Right lobe of liver (tissue), 6 donors: ENCODE measurements at regions not wholly inside any gene's neighbourhood (a gene's known extent, or its start where the extent isn't known, plus 50 kb on each side); places are given as distances from the start of the nearest gene placed in this dataset.

Experiments
- ATAC-seq, 4 donors: fragments of 200-7000 bp; cut with Tn5 transposase; one replicate each; pipeline ENCODE4 v1.9.1; 2020; ENCODE audit warnings: mild to moderate bottlenecking in 4 of 4, moderate library complexity in 4 of 4
- DNase-seq, 3 donors: peaks; one replicate each; pipeline ENCODE4 v3.0.0-alpha.2; 2020
- H3K27ac ChIP-seq, 3 donors: fragments of 200-600 bp; one replicate each; pipeline ENCODE4 v1.8.0; 2022
- H3K27me3 ChIP-seq, 2 donors: fragments of 200-600 bp; one replicate each; pipeline ENCODE4 v1.8.0; 2022
- H3K36me3 ChIP-seq, 4 donors: fragments of 200-600 bp; sonication (generic) in 1 of 4; one replicate each; pipeline versions ENCODE4 v1.5.1 to v1.8.0; 2017 to 2022; ENCODE audit warnings: control low read depth in 1 of 4
- H3K4me1 ChIP-seq, 4 donors: fragments of 200-600 bp; sonication (generic) in 1 of 4; one replicate each; pipeline versions ENCODE4 v1.5.1 to v1.8.0; 2017 to 2022; ENCODE audit warnings: control low read depth in 1 of 4
- H3K4me3 ChIP-seq, 3 donors: fragments of 200-600 bp; one replicate each; pipeline ENCODE4 v1.8.0; 2022
- H3K9me3 ChIP-seq, 4 donors: fragments of 200-600 bp; sonication (generic) in 1 of 4; one replicate each; pipeline versions ENCODE4 v1.5.1 to v1.8.0; 2017 to 2022; ENCODE audit warnings: control low read depth in 1 of 4
- CTCF ChIP-seq, 4 donors: fragments of 200-600 bp in 3 of 4; fragments of 450-650 bp in 1 of 4; IDR thresholded peaks; one replicate each; pipeline versions ENCODE4 v1.5.1 to v1.8.0; 2016 to 2022; ENCODE audit warnings: antibody characterized with exemption in 4 of 4, mild to moderate bottlenecking in 2 of 4
- POLR2A ChIP-seq: fragments of 450-650 bp; IDR thresholded peaks from one replicate; pipeline ENCODE4 v1.6.1; 2017; ENCODE audit warnings: antibody characterized with exemption, mild to moderate bottlenecking
- WGBS: methylation state at CpG from one replicate; pipeline ENCODE4 v1.1.6; 2018; ENCODE audit warnings: low coverage, low lambda C conversion rate; ENCODE audit not compliant: insufficient coverage; ENCODE audit errors: missing lambda C conversion rate; 5-methylcytosine and 5-hydroxymethylcytosine counted together
- intact Hi-C, 2 donors: fragments of 100-400 bp; cut with DNase I; formaldehyde crosslinking; loops; one replicate each; pipeline versions ENCODE4 v1.11.2 to v1.14.1; 2022
- donor health status: DM: no; HTN: yes; CAD: no.
- donor health status: DM: no; HTN: no; CAD: no.
- donor health status: DM: no; HTN: no; CAD: no.
- donor health status: DM: no; HTN: yes; CAD: no.
- donor health status: DM: no; HTN: yes; CAD: no.

- WGBS, result 49% methylated on average over 4 of the region's 8 CpGs
- no peaks in the 10 kb centered on the region for H3K9me3 ChIP-seq
- TF ChIP-seq CTCF (IDR thresholded peaks at IDR 0.05) (no peak), POLR2A (no peak)
- intact Hi-C loops, result loop anchor here (10.0 kb wide), 2 partner anchors 169 to 189 kb away; no protein-coding TSS in a partner anchor
- ATAC-seq, result no peak
- no peaks in the 10 kb centered on the region for H3K4me1 ChIP-seq
- no peak for DNase-seq
- no peak overlapping the region for H3K4me3 ChIP-seq
- no peaks in the 10 kb centered on the region for H3K27me3 ChIP-seq
- no peaks in the 10 kb centered on the region for H3K36me3 ChIP-seq
- no peak overlapping the region for H3K27ac ChIP-seq
Observed at GRCh38 chr13:49844181-49844580, 51.7 kb upstream of the KPNA3 start.
